Panc1 (cell line): ENCODE measurements at regions not wholly inside any gene's neighbourhood (a gene's known extent, or its start where the extent isn't known, plus 50 kb on each side); places are given as distances from the start of the nearest gene placed in this dataset.

Experiments used
- POLR2AphosphoS5 ChIP-seq: IDR thresholded peaks from 2 replicates; pipeline ENCODE4 v1.6.1; 2012; ENCODE audit warnings: mild to moderate bottlenecking, low read depth, low read length, moderate library complexity
- SIN3A ChIP-seq: IDR thresholded peaks from 2 replicates; pipeline ENCODE4 v1.6.1; 2012; ENCODE audit warnings: low read depth, mild to moderate bottlenecking, low read length, moderate library complexity, borderline replicate concordance; ENCODE audit not compliant: insufficient read depth
- TF ChIP-seq, protein P1 (sequence below): fragments of 450-650 bp; IDR thresholded peaks from 2 replicates; pipeline ENCODE4 v1.5.1; 2017; ENCODE audit warnings: mild to moderate bottlenecking

DNA sequence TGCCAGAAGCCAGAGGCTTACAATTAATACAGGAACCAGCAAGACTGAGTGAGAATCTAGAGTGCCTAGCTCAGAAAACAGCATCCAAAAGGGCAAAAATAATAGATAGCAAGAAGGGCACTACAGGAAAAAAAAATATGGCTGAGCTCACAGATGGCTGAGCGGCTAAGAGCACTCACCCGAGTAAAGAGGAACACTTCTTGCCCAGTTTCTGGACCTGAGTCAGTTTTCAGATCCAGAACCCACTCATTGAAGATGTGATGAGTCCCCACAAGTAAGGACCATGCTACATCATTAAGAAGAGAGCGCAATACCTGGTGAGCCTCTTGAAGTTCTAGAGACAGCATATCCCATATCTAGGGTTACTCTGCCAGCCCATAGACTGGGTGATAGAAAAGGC lies 65.5 kb upstream of the MAP3K1 start:
- TF ChIP-seq, protein P1, sequence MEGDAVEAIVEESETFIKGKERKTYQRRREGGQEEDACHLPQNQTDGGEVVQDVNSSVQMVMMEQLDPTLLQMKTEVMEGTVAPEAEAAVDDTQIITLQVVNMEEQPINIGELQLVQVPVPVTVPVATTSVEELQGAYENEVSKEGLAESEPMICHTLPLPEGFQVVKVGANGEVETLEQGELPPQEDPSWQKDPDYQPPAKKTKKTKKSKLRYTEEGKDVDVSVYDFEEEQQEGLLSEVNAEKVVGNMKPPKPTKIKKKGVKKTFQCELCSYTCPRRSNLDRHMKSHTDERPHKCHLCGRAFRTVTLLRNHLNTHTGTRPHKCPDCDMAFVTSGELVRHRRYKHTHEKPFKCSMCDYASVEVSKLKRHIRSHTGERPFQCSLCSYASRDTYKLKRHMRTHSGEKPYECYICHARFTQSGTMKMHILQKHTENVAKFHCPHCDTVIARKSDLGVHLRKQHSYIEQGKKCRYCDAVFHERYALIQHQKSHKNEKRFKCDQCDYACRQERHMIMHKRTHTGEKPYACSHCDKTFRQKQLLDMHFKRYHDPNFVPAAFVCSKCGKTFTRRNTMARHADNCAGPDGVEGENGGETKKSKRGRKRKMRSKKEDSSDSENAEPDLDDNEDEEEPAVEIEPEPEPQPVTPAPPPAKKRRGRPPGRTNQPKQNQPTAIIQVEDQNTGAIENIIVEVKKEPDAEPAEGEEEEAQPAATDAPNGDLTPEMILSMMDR: no peak
- TF ChIP-seq POLR2AphosphoS5 (no peak), SIN3A (no peak)
